ENCODE measurements at regions not wholly inside any gene's neighbourhood (a gene's known extent, or its start where the extent isn't known, plus 50 kb on each side); places are given as distances from the start of the nearest gene placed in this dataset.

GRCh38 chr1:71184410-71184809 is 103.6 kb upstream of the ZRANB2 start:
- no peaks in the 10 kb centered on the region for H3K4me1 Mint-ChIP-seq
- H3K27me3 Mint-ChIP-seq = no peaks in the 10 kb centered on the region
- H3K27ac Mint-ChIP-seq = no peak overlapping the region
- ATAC-seq = no peak
- DNase-seq = no peak
- peaks cover 11% of the 10 kb centered on the region for H3K9me3 Mint-ChIP-seq
- no peaks in the 10 kb centered on the region for H3K36me3 Mint-ChIP-seq (ENCODE audit: low read depth)
- H3K4me3 Mint-ChIP-seq = no peak overlapping the region

DNA sequence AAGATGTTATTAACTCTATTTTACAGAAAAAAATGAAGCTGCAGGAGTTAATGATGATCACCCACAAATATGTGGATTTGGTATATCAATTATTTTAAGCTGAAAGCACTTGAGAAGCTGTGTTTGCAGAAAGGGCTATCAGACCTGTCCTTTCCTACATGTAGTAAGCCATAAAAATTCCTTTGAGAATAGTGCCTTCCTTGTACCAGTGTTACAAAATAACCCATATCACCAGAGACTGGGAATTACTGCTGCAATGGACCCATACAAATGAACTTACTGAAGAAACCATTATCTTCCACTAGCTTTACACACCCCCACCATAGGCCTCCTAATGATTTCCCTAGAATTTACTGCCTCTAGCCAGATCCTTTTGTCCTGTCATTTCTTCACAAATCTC is 99.2 kb upstream of the ZRANB2 start:
- Mint-ChIP-seq H3K27me3 (no peaks in the 10 kb centered on the region), H3K4me3 (no peak overlapping the region), H3K4me1 (no peaks in the 10 kb centered on the region), H3K9me3 (peaks cover 6% of the 10 kb centered on the region), H3K36me3 (ENCODE audit: low read depth) (no peaks in the 10 kb centered on the region), H3K27ac (no peak overlapping the region)
- DNase-seq = no peak
- ATAC-seq = no peak

GRCh38 chr1:71170925-71171324 is 90.1 kb upstream of the ZRANB2 start:
- DNase-seq = no peak
- Mint-ChIP-seq H3K4me3 (no peak overlapping the region), H3K4me1 (no peaks in the 10 kb centered on the region), H3K27ac (no peak overlapping the region), H3K27me3 (no peaks in the 10 kb centered on the region), H3K9me3 (peaks cover 9% of the 10 kb centered on the region), H3K36me3 (ENCODE audit: low read depth) (no peaks in the 10 kb centered on the region)
- no peak for ATAC-seq

GRCh38 chr1:71167505-71167904 is 86.7 kb upstream of the ZRANB2 start:
- H3K4me3 Mint-ChIP-seq = no peak overlapping the region
- ATAC-seq (no peak), DNase-seq (no peak)
- no peak overlapping the region for H3K27ac Mint-ChIP-seq
- H3K4me1 Mint-ChIP-seq = no peaks in the 10 kb centered on the region
- H3K27me3 Mint-ChIP-seq = no peaks in the 10 kb centered on the region
- peaks cover 5% of the 10 kb centered on the region for H3K9me3 Mint-ChIP-seq
- H3K36me3 Mint-ChIP-seq (ENCODE audit: low read depth) = no peaks in the 10 kb centered on the region

- no peak overlapping the region for H3K27ac Mint-ChIP-seq
- no peaks in the 10 kb centered on the region for H3K36me3 Mint-ChIP-seq (ENCODE audit: low read depth)
- no peaks in the 10 kb centered on the region for H3K27me3 Mint-ChIP-seq
- no peaks in the 10 kb centered on the region for H3K4me1 Mint-ChIP-seq
- no peak overlapping the region for H3K4me3 Mint-ChIP-seq
- ATAC-seq (no peak), DNase-seq (no peak)
- H3K9me3 Mint-ChIP-seq = peaks cover 5% of the 10 kb centered on the region
These were observed 85.6 kb upstream of the ZRANB2 start for GRCh38 chr1:71166178-71167173.

DNA sequence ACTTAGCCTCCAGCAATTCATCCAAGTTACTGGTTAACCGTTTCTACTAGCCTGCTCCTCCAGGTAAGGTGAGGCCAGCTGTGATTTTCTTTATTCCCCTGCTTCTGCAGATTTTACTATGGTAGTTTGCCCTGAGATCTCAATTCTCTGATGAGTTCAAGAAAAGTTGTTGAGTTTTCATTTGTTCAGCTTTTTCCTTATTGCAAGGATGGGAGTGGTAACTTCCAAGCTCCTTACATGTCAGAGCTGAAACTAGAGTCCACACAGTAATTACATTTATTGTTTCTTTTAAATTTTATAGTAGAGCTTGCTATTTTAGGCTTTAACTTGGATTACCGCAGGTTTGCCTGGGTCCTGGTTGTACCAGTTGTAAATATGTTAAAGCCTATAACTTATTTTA is 76.9 kb upstream of the ZRANB2 start:
- H3K27ac Mint-ChIP-seq = no peak overlapping the region
- no peaks in the 10 kb centered on the region for H3K36me3 Mint-ChIP-seq (ENCODE audit: low read depth)
- DNase-seq (no peak), ATAC-seq (no peak)
- H3K9me3 Mint-ChIP-seq = peaks cover 19% of the 10 kb centered on the region
- H3K27me3 Mint-ChIP-seq = peaks cover 2% of the 10 kb centered on the region
- H3K4me1 Mint-ChIP-seq = no peaks in the 10 kb centered on the region
- H3K4me3 Mint-ChIP-seq = no peak overlapping the region

DNA sequence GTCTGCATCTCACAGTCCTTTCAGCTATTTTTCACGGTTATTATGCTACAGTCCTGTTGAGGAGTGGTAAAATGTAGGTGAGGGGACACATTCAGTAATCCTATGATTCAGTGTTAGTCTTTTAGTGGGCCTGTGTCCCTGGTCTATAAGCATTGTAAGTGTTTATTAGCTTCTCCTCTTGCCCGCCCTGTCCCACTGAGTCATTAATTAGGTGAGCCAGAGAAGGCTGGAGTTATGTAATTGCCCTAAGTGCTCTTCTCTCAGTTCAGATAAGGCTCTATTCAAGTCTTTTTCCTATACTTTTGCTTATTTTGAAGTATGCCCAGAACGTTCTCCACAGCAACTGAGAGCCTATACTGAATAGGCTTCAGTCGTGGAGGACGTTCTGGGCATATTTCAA is 76.3 kb upstream of the ZRANB2 start:
- DNase-seq (no peak), ATAC-seq (no peak)
- Mint-ChIP-seq H3K9me3 (peaks cover 19% of the 10 kb centered on the region), H3K36me3 (ENCODE audit: low read depth) (no peaks in the 10 kb centered on the region), H3K27me3 (peaks cover 2% of the 10 kb centered on the region), H3K4me1 (no peaks in the 10 kb centered on the region), H3K27ac (no peak overlapping the region), H3K4me3 (no peak overlapping the region)

- no peaks in the 10 kb centered on the region for H3K36me3 Mint-ChIP-seq (ENCODE audit: low read depth)
- H3K9me3 Mint-ChIP-seq = peaks cover 19% of the 10 kb centered on the region
- no peaks in the 10 kb centered on the region for H3K4me1 Mint-ChIP-seq
- ATAC-seq (no peak), DNase-seq (no peak)
- peaks cover 2% of the 10 kb centered on the region for H3K27me3 Mint-ChIP-seq
- H3K4me3 Mint-ChIP-seq = no peak overlapping the region
- no peak overlapping the region for H3K27ac Mint-ChIP-seq
These were observed 75.8 kb upstream of the ZRANB2 start for GRCh38 chr1:71156590-71156989.

DNA sequence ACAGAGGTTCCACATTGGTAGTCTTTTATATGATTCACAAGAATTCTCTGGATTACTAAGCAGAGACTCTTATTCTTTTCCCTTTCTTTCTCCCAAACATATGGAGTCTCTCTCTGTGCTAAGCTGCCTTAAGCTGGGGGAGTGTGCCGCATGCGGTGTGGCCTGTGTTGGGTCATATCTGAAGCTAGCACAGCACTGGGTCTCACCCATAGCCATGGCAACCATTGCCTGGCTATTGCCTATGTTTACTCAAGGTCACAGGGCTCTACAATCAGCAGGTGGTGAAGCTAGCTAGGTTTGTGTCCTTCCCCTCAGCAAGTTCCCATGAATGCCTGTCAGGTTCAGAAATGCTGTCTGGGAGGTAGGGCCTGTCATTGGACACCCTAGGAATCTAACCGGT is 73.6 kb upstream of the ZRANB2 start:
- DNase-seq (no peak), ATAC-seq (no peak)
- Mint-ChIP-seq H3K27me3 (peaks cover 2% of the 10 kb centered on the region), H3K4me1 (no peaks in the 10 kb centered on the region), H3K4me3 (no peak overlapping the region), H3K9me3 (peaks cover 15% of the 10 kb centered on the region), H3K36me3 (ENCODE audit: low read depth) (no peaks in the 10 kb centered on the region), H3K27ac (no peak overlapping the region)

- ATAC-seq (no peak), DNase-seq (no peak)
- no peaks in the 10 kb centered on the region for H3K36me3 Mint-ChIP-seq (ENCODE audit: low read depth)
- no peaks in the 10 kb centered on the region for H3K4me1 Mint-ChIP-seq
- H3K9me3 Mint-ChIP-seq = peaks cover 18% of the 10 kb centered on the region
- H3K27me3 Mint-ChIP-seq = peaks cover 2% of the 10 kb centered on the region
- H3K27ac Mint-ChIP-seq = no peak overlapping the region
- H3K4me3 Mint-ChIP-seq = no peak overlapping the region
These were observed 73.0 kb upstream of the ZRANB2 start for GRCh38 chr1:71153826-71154225.

DNA sequence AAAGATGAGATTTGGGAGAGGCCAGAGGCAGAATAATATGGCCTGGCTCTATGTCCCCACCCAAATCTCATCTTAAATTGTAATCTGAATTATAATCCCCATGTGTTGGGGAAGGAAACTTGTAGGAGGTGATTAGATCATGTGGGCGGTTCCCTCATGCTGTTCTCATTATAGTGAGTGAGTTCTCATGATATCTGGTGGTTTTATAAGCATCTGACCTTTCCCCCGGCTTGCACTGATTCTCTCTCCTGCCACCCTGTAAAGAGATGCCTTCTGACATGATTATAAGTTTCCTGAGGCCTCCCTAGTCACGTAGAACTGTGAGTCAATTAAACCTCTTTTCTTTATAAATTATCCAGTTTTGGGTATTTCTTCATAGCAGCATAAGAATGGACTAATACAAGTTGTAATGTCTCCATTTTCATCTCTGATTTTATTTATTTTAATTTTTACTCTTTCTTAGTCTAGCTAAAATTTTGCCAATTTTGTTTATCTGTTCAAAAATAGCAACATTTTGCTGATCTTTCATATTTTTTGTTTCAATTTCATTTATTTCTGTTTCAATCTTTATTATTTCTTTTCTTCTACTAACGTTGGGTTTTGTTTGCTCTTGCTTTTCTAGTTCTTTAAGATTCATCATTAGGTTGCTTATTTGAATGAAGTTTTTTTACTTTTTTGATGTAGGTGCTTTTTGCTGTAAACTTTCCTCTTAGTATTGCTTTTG is 67.0 kb upstream of the ZRANB2 start:
- no peaks in the 10 kb centered on the region for H3K4me1 Mint-ChIP-seq
- H3K27me3 Mint-ChIP-seq = peaks cover 2% of the 10 kb centered on the region
- no peak for ATAC-seq
- no peak overlapping the region for H3K4me3 Mint-ChIP-seq
- peaks cover 23% of the 10 kb centered on the region for H3K9me3 Mint-ChIP-seq
- no peak overlapping the region for H3K27ac Mint-ChIP-seq
- H3K36me3 Mint-ChIP-seq (ENCODE audit: low read depth) = peaks cover 2% of the 10 kb centered on the region
- no peak for DNase-seq

- ATAC-seq = no peak
- Mint-ChIP-seq H3K27me3 (no peaks in the 10 kb centered on the region), H3K27ac (no peak overlapping the region), H3K36me3 (ENCODE audit: low read depth) (no peaks in the 10 kb centered on the region), H3K9me3 (peaks cover 47% of the 10 kb centered on the region), H3K4me1 (no peaks in the 10 kb centered on the region), H3K4me3 (no peak overlapping the region)
- DNase-seq = no peak
These were observed 54.7 kb upstream of the ZRANB2 start for GRCh38 chr1:71135571-71135970.
